NCI-H146 treated with DMSO at 0.1 percent for 48 hours (cell line): ENCODE measurements at regions not wholly inside any gene's neighbourhood (a gene's known extent, or its start where the extent isn't known, plus 50 kb on each side); places are given as distances from the start of the nearest gene placed in this dataset.
"Not testable (repeated sequence)": the region's sequence is repeated elsewhere in the genome, so short reads cannot be mapped to it uniquely, and the experiment has no call there.

Experiments
- DNase-seq: peaks from one replicate; lab custom pipeline; 2025; ENCODE audit not compliant: unreplicated experiment; lab: John Stamatoyannopoulos, UW

DNA sequence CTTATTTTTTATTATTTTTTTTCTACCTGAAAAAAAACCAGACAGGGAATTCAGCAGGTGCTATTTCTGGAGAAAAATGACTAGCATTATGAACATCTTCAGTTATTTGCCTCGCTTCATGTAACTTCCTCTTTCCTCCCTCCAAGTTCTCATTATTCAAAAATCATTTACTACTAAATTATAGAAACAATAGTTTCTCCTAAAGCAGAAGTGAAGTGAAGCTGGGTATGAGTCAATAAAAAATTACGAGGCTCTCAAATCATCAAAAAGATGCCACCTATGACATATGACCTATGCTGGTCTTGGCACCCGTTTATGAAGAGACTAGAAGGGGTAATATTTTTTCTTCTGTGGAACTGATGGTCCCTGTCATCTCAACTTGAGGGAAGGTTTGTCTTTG lies 145.0 kb upstream of the AADAT start:
- no peak for DNase-seq

DNA sequence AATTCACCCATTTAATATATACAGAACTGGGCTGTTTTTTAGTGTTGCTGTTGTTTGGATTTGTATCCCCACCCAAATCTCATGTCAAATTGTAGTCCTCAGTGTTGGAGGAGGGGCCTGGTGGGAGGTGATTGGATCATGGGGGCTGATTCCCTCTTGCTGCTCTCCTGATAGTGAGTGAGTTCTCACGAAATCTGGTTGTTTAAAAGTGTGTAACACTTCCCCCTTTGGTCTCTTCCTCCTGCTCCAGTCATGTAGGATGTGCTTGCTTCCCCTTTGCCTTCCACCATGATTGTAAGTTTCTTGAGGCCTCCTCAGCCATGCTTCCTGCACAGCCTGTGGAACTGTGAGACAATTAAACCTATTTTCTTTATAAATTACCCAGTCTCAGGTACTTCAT lies 141.6 kb upstream of the AADAT start:
- no peak for DNase-seq

DNA sequence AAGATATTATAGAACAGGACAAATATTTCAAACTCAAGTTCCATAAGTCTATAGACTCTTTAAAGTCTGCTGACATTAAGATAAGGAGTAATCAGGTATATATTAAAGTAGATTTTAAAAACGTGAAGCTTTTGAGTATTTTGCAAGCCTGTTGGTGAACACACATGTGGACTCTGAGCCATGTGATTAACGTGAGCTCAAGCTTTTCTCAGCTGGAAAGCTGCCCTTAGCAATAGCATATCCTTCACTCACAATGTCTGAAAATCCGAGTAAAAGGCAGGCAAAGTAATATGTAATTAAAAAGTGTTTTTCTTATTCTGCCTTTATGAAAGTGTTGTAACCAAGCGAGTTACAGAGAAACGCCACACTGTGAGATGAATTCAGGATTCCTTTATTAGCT lies 140.5 kb upstream of the AADAT start:
- DNase-seq = no peak

DNA sequence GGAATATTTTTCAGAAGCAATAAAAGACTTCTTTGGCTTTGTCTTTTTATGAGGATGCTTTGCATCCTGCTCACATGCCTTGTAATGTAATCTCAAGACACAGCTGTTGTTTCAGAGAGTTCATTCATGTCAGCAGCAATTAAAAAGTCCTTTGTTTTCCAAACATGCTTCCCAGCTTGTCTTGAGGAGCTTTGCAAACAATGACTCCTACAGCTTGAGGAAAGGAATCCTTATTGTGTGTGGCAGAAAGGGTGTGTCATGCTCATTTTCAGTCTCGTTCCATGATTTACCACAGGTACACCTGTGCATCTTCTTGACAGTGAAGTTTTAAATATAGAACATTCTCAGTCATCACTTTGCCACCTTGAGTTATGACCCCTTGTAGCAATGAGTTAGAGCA lies 139.2 kb upstream of the AADAT start:
- no peak for DNase-seq

DNA sequence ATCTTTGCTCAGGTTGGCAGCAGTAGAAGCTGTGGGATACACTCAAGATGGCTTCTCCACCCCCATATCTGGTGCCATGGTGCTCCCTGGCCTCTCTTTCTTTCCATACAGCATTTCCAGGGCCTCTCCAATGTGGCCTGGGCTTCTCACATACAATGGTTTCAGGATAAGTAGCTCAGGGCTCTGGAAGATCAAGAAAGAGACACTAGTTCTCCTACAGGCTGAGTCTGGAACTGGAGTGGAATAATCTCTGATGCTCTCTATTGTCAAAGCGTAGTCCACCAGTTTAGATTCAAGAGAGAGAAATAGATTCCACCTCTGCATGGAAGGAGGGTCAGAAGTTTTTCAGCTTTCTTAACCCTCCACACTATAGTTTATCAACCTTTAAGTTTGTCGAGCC lies 138.2 kb upstream of the AADAT start:
- DNase-seq = no peak

DNA sequence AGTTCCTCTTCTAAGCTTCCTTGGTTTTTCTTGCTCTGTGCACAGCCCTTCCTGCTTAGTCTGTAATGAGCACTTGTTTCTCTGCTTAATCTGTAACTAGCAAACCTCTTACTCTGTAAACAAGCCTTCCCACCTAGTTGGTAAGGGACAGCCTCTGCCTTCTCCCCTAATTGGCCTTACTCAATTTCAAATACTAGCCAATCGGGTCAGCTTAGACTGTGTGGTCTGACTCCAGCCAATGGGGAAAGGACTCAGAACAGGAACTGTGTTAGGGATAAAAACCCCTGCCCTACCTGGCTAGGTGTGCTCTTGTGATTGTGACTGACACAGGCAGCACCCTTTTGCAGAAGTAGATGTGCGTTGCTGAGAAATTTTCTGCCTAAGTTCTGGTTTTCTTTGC lies 136.5 kb upstream of the AADAT start:
- no peak for DNase-seq

DNA sequence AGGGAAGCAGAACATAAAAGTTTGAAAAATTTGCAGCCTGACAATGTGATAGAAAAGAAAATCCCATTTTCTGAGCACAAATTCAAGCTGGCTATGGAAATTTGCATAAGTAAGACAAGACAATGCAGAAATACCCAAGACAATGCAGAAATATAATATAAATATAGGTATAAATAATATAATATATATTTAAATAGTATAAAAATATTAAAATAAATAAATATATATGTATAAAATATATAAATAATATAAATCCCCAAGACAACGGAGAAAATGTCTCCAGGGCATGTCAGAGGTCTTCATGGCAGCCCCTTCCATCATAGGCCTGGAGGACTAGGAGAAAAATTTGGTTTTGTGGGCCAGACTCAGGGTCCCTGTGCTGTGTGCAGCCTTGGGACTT lies 125.0 kb upstream of the AADAT start:
- no peak for DNase-seq

DNA sequence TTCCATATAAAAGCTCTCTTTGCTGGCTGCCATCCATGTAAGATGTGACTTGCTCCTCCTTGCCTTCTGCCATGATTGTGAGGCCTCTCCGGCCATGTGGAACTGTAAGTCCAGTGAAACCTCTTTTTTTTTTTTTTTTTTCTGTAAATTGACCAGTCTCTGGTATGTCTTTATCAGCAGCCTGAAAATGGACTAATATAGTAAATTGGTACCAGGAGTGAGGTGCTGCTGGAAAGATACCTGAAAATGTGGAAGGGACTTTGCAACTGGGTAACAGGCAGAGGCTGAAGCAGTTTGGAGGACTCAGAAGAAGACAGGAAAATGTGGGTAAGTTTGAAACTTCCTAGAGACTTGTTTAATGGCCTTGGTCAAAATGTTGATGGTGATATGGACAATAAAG lies 124.3 kb upstream of the AADAT start:
- no peak for DNase-seq

DNA sequence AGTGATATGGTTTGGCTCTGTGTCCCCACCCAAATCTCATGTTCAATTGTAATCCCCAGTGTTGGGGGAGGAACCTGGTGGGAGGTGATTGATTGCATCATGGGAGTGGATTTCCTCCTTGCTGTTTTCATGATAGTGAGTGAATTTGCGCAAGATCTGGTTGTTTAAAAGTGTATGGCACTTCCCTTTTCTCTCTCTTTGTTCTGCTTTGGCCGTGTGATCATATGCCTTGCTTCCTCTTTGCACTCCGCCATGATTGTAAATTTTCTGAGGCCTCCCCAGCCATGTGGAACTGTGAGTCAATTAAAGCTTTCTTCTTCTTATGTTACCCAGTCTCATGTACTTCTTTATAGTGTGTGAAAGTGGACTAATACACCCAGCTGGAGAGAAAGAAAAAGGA lies 113.0 kb upstream of the AADAT start:
- no peak for DNase-seq

DNA sequence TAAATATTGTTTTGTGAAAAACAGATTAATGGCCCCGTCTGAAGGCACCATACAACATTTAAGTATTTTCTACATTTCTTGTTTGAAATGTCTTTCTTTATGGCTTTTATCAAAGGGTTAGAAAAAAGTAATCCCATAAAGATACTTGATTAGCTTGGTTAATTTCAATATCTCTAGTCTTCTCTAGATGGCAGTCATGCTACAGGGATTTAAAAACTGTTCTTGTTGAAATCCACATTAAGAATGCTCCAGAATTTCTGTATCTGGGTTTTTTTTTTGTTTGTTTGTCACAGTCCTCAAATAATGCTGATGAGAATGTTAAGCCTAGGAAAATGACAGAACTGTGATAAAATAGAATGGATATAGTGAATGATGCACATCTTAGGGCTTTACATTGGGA lies 109.0 kb upstream of the AADAT start:
- DNase-seq = no peak

DNA sequence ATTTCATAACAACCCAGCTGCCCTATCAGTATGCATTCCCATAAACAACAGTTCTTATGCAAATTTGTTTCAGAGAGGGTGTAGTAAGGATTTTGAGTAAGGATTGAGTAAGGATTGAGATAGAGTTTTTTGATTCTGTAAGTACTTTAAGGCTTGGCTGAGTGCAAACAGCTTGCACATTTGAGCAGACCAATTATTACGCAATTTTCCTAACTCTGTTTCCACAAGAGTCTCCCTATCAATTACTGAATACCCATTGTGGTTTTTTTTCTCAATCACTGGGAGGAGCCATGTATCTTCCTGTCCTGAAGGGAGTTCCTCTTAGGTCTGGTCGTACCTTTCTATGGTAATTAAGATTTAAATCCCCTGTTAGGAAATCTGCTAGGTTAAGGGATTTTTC lies 105.0 kb upstream of the AADAT start:
- DNase-seq = not testable (repeated sequence)

DNA sequence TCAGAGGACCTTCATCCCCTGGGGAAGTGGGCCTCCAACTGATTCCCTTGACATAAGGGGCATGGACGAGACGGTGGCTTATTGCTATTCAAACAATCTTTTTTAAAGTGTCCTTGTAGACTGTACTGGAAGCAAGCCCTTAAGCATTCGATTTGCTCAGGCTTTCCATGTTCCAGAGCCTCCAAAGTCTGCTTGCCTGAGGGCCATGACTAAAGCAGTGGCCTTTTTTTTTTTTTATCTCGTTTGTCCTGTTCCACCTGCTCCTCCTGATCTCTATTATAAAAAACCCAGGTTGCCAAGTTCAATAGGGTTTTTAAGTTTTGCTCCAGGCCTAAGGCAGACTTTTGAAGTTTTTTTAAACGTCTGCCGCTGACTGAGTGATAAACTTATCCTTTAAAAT lies 103.7 kb upstream of the AADAT start:
- DNase-seq = no peak

DNA sequence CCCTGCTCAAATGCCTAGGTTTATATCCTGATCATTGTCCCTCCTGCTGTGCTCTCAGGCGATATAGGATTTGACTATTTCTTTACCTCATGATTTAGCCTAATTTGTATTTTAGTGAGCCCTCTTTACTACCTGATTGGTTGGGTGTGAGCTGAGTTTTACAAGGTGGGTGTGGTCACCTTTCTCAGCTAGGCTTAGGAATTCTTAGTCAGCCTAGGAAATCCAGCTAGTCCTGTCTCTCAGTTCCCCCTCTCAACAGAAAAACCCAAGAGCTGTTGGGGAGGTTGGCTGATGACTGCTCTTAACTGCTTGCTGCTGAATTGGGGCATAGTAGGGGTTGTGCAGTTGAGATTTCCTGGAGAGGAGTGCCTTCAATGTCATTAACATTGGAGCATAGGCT lies 100.5 kb upstream of the AADAT start:
- DNase-seq = no peak

DNA sequence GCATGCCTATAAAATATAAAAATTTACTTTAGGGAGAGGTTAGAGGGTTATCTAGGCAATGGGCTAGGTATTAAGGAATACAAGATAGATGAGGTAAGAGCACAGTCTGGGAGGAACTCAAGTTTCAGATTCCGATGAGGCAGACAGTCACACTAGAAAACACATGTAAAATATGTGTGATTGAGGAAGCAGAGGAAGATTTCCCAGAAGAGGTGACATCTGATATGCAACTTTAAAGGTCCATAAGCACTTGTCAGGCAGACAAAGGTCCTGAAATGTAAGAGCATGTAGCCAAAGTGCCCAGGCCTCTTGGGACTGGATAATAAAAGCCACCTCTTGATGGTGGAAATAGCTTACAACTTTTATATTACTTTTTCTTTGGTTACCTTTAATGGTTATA lies 81.1 kb upstream of the AADAT start:
- no peak for DNase-seq

DNA sequence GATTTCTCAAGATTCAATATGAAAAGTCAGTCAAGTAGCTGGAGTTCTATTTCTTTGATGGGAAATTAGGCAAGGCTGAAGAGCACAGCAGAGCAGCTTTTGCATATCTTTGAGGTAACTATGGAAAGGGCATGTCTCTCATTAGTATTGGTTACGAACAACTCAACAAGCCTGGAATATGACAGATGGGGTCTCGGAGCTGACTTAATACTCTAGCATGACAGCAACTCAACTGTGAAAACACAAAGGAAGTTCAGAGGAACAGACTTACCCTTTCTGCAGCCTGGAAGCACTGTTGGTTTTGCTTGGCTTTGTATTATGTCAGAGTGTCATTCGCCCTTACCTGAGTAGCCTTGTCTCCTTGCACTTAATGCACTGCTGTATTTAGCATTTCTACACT lies 79.9 kb upstream of the AADAT start:
- no peak for DNase-seq

DNA sequence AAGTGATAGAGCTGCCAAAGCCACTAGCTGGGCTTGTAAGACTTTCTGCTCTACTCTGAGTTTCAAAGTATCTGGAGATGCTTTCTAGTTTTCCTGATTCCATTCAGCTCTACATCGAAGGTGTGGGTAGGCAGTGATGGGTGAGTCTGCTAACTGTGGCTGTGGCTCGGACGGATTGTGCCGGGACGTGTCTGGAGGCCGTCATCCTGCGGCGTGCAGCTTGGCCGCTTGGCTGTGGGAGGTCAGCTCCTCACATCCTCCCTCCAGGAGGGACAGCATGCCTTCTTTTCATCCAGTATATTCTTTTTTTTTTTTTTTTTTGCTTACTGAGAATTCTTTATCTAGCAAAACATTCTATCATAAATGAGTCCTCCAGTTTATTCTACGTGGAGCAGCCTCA lies 77.9 kb upstream of the AADAT start:
- DNase-seq = no peak

DNA sequence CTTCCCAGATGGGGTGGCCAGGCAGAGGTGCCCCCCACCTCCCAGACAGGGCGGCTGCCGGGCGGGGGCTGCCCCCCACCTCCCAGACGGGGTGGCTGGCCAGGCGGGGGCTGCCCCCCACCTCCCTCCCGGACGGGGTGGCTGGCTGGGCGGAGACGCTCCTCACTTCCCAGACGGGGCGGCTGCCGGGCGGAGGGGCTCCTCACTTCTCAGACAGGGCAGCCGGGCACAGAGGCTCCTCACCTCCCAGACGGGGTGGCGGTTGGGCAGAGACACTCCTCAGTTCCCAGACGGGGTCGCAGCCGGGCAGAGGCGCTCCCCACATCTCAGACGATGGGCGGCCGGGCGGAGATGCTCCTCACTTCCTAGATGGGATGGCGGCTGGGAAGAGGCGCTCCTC lies 76.4 kb upstream of the AADAT start:
- DNase-seq = not testable (repeated sequence)

DNA sequence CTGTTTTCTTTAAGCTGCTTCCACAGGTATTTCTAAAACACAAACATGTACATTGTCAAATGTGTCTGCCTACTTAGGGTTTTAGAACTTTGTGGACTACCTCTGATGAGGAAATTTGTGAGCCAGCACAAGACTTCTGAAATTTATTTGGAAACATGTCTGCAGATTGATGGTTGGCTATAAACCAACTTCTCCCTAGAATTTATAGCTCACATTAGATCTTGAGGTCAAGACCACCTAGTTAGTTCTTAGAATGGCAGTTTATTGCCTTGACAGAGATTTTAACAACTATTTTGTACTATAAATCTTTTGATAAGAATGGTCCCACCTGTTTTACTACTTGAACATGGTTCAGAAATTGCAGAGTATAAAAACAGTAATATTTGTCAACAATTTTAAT lies 72.7 kb upstream of the AADAT start:
- no peak for DNase-seq

DNA sequence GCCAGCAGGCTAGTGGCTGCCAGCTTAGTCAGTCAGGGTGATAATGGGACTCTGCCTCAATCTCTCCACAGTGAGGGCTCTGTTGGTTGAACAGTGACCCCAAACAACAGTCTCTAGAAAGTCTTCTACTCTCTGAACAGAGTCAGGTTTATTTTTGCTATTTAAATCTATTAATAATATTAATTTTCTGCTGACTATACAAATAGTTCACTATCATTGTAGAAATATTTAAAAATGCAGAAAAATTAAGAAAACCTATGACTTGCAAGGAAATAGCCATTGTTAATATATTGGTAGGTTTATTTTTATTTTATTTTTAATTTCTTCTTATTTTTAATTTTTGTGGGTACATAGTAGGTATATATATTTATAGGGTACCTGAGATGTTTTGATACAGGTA lies 67.9 kb upstream of the AADAT start:
- no peak for DNase-seq

DNA sequence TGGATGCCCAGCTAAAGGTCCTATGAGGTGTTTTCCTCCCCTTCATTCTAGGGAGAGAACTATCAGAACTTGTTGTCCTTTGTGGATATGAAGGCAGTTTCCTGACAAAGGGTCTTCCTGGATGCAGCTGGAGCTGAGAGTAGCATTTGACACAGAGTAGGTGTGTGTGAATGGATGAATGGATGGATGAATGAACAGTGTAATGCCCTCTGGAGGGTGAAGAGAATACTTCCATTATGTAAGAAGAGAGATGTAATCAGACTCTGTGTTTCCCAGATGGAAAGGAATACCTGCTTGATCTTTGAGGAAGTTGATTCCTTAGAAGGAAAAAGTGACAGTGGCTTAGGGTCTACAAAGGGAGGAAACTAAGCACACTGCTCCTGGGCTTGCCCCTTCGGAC lies 55.4 kb upstream of the AADAT start:
- no peak for DNase-seq

DNA sequence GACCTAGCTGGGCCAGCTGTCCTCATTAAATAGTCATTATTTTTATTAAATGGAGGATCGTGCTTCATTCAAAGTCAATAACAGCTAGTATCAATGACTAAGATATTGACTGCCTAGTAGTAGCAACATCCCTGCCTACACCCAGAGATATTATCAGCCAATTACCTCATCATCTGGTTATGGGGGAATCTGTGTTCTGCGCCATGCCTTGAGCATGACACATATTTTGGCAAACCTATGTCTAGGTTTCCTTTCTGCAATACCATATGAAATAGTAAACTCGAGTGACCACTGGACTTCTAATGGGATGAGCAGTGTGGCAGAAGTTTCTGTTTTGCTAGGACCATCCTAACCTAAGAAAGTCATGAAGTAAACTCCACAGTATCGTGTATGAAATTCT lies 50.0 kb upstream of the AADAT start:
- DNase-seq = no peak
